ENCODE measurements at regions not wholly inside any gene's neighbourhood (a gene's known extent, or its start where the extent isn't known, plus 50 kb on each side); places are given as distances from the start of the nearest gene placed in this dataset.

DNA sequence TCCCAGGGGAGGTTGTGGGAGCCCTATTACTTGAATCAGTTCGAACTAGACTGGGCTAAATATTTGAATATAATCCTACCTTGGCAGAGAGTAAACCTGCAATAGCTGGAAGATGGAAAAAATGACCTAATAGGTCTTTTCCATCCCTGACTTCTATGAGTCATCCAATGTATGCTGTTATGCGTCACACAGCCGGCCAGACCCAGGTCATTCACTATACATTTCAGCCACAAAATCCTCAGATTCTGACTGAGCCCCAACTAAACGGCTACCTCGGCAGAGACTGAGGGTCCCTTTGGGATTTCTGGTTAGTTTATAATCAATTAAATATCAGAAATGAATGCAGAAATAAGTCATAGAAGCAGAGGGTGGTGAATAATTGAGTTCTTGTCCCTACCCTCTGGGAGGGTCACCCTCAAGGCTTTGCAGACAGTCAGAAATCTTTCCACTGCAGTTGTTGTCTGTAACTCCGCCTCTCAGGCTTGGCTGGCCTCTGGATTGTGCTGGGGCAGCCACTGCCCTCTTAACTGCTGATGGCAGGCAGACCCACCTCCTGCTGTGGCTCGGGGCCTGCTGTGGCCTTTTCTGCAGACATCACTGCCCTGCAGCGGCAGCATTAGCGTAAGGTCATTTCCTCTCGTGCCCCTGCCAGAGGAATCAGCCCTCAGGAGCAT is 240.5 kb downstream of the TGFB2 start:
- peak overlapping the region; percentile 15 for H3K4me3 Mint-ChIP-seq (ENCODE audit: unreplicated experiment)
- peaks cover 12% of the 10 kb centered on the region for H3K9me3 Mint-ChIP-seq (ENCODE audit: low read depth)
- peak overlapping the region; percentile 94 for H3K27ac Mint-ChIP-seq (ENCODE audit: unreplicated experiment)
- TF ChIP-seq, protein P1, sequence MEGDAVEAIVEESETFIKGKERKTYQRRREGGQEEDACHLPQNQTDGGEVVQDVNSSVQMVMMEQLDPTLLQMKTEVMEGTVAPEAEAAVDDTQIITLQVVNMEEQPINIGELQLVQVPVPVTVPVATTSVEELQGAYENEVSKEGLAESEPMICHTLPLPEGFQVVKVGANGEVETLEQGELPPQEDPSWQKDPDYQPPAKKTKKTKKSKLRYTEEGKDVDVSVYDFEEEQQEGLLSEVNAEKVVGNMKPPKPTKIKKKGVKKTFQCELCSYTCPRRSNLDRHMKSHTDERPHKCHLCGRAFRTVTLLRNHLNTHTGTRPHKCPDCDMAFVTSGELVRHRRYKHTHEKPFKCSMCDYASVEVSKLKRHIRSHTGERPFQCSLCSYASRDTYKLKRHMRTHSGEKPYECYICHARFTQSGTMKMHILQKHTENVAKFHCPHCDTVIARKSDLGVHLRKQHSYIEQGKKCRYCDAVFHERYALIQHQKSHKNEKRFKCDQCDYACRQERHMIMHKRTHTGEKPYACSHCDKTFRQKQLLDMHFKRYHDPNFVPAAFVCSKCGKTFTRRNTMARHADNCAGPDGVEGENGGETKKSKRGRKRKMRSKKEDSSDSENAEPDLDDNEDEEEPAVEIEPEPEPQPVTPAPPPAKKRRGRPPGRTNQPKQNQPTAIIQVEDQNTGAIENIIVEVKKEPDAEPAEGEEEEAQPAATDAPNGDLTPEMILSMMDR (IDR thresholded peaks at IDR 0.05) = peak; percentile 20
- H3K36me3 Mint-ChIP-seq (ENCODE audit: low read depth) = peaks cover 8% of the 10 kb centered on the region
- DNase-seq (ENCODE audit: low spot score) = peak; percentile 94
- H3K4me1 Mint-ChIP-seq (ENCODE audit: low read depth) = peaks cover 40% of the 10 kb centered on the region
- no peaks in the 10 kb centered on the region for H3K27me3 Mint-ChIP-seq (ENCODE audit: low read depth)

DNA sequence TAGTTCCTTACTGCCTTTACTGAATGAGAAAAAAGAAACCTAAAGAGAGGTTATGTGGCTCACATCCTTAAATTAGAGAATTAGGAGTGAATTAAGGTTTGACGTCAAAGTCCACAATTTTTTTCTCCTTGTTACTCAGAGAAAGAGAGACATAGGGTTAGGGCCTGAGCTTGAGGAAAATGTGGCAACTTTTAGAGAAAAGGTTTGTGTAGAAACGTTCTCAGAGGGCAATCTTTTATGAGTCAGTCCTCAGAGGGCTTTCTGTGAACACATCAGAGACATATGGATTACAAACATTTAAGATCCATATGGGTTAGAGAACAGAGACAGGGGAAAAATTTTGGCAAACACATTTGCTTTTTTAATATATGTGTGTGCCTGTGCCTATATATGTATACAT is 242.8 kb downstream of the TGFB2 start:
- H3K36me3 Mint-ChIP-seq (ENCODE audit: low read depth) = peaks cover 3% of the 10 kb centered on the region
- TF ChIP-seq, protein P1 (IDR thresholded peaks at IDR 0.05) = no peak
- peaks cover 9% of the 10 kb centered on the region for H3K9me3 Mint-ChIP-seq (ENCODE audit: low read depth)
- no peaks in the 10 kb centered on the region for H3K27me3 Mint-ChIP-seq (ENCODE audit: low read depth)
- no peak overlapping the region for H3K4me3 Mint-ChIP-seq (ENCODE audit: unreplicated experiment)
- no peak overlapping the region for H3K27ac Mint-ChIP-seq (ENCODE audit: unreplicated experiment)
- DNase-seq (ENCODE audit: low spot score) = no peak
- peaks cover 47% of the 10 kb centered on the region for H3K4me1 Mint-ChIP-seq (ENCODE audit: low read depth)

DNA sequence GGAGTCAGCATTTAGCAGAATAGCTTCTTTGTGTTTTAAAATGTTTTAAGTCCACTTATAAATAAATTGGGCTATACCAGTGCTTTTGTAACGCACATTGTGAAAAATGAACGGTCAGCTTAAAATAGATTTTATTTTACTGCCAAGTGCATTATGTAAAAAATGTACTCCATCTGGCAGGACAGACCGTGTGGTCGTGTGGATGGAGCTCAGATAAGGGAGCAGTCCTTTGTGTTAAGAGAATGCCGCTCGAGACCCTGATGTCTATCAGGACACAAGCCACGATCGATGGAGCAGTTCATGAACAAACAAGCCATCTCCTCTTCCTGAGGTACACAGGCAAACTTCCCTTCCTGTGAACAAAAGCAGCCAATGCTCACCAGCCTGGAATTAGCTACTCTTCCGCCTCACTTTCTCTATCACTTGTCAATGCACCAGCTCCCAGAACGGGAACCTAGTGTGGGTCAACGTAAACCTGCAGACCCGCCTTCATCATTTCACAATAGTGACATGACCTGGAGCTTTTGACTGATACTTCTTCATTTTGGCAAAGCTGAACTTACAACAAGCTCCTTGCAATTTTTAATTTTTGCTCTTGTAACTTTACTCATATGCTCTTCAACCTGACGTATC is 243.5 kb downstream of the TGFB2 start:
- DNase-seq (ENCODE audit: low spot score) = no peak
- H3K4me3 Mint-ChIP-seq (ENCODE audit: unreplicated experiment) = no peak overlapping the region
- peaks cover 6% of the 10 kb centered on the region for H3K9me3 Mint-ChIP-seq (ENCODE audit: low read depth)
- H3K27ac Mint-ChIP-seq (ENCODE audit: unreplicated experiment) = no peak overlapping the region
- peaks cover 49% of the 10 kb centered on the region for H3K4me1 Mint-ChIP-seq (ENCODE audit: low read depth)
- TF ChIP-seq, protein P1 (IDR thresholded peaks at IDR 0.05) = no peak
- peaks cover 2% of the 10 kb centered on the region for H3K36me3 Mint-ChIP-seq (ENCODE audit: low read depth)
- H3K27me3 Mint-ChIP-seq (ENCODE audit: low read depth) = no peaks in the 10 kb centered on the region

DNA sequence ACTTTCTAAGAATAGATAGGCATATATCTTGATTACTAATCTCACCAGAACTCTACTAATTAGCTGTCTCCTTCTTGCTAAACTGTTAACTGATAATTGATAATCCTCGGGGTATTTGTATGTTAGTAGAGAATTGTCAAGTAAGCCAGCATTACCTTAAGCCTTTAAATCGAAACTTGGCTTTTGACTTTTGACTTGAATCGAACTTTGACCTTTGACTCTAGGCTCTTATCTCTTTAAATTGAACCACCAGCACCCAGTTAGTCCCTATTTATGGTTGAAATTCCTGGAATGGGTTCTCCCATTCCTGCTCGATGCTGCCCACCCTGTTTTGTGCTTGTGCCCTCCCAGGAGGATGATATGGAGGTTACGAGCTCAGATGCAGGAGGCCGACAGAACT is 244.4 kb downstream of the TGFB2 start:
- TF ChIP-seq, protein P1 (IDR thresholded peaks at IDR 0.05) = no peak
- Mint-ChIP-seq H3K9me3 (ENCODE audit: low read depth) (peaks cover 3% of the 10 kb centered on the region), H3K27me3 (ENCODE audit: low read depth) (no peaks in the 10 kb centered on the region), H3K4me1 (ENCODE audit: low read depth) (peaks cover 48% of the 10 kb centered on the region), H3K36me3 (ENCODE audit: low read depth) (no peaks in the 10 kb centered on the region), H3K4me3 (ENCODE audit: unreplicated experiment) (no peak overlapping the region), H3K27ac (ENCODE audit: unreplicated experiment) (no peak overlapping the region)
- DNase-seq (ENCODE audit: low spot score) = no peak

DNA sequence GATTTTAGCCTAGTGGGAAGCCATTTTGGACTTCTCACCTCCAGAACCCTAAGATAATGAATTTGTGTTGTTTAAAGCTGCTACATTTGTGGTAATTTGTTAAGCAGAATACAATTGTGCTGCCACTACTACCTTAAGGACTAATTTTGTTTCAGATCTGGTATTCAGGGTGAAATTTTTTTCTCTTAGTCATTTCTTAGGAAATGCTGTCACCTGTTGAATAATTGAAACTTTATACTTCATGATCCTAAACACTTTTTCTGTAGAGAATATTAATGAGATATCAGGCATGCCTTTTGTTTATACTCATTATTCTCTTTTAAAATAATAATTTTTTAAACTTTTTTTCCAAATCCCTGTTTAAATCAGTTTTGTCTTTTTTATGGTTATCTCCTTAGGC is 246.8 kb downstream of the TGFB2 start:
- Mint-ChIP-seq H3K27me3 (ENCODE audit: low read depth) (no peaks in the 10 kb centered on the region), H3K4me1 (ENCODE audit: low read depth) (peaks cover 26% of the 10 kb centered on the region), H3K27ac (ENCODE audit: unreplicated experiment) (no peak overlapping the region), H3K36me3 (ENCODE audit: low read depth) (no peaks in the 10 kb centered on the region), H3K9me3 (ENCODE audit: low read depth) (peaks cover 3% of the 10 kb centered on the region), H3K4me3 (ENCODE audit: unreplicated experiment) (no peak overlapping the region)
- DNase-seq (ENCODE audit: low spot score) = no peak
- TF ChIP-seq, protein P1 (IDR thresholded peaks at IDR 0.05) = peak; percentile 14

Measured in chondrocyte (in vitro differentiated cells).